ENCODE measurements at regions not wholly inside any gene's neighbourhood (a gene's known extent, or its start where the extent isn't known, plus 50 kb on each side); places are given as distances from the start of the nearest gene placed in this dataset.

GRCh38 chr11:131194726-131195125, 175.7 kb upstream of the NTM start:
- intact Hi-C loops (cut with DNase I): no loop called here

DNA sequence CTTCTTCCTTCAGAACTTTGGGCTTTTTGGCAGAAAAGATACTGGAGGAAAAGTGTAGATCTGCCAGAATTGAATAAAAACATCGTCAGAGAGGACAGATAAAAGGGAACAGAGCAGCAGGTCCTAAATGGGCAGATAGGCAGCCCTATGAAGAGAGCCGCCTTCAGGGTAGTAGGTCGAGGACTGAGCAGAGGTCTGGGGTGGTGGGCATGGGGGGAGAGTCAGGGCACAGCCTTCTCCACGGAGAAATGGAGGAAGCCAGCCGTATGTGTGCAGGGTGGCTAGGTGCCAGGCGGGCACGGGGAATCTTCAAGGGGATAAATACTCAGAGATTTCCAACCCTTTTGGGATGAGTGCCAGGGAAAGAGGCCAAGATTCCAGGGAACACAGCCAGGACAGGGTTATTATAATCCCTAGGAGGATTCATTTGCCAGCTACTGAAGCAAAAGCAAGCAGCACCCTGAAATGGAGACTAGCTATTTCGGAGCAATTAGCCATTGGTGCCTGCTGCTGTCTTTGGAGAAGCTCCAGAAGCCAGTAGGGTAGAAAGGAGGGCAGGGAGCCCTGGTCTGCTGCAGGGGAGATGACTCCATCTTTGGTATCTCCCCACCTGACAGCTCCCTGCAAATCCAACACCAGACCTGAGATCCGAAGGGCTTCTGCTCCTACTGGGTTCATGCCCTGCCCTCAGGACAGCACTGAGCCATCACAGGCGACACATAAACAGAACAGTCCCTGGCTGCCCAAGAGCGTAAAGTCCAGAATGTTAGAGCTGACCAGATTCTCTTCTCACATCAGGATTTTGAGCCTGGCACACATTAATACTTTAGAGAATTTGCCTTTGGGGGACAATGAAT, 174.5 kb upstream of the NTM start:
- H3K27ac ChIP-seq: no peak overlapping the region

More at GRCh38 chr11:131194726-131195125, 175.7 kb upstream of the NTM start:
- WGBS, 2 donors: 79 to 85% methylated on average over 6 of the region's 6 CpGs
- TF ChIP-seq POLR2A (IDR thresholded peaks at IDR 0.05) (no peak), CTCF (IDR thresholded peaks at IDR 0.05) (no peak)
- no peak for DNase-seq
- Histone ChIP-seq H3K27me3 (peaks cover 0 to 7% of the 10 kb centered on the region in 2 donors), H3K4me1 (peaks cover 8% of the 10 kb centered on the region), H3K9me3 (no peaks in the 10 kb centered on the region), H3K36me3 (replicated peaks in 1 of 2; ENCODE audit: insufficient read depth in 1 of 2, low read depth in 2 of 2) (no peaks in the 10 kb centered on the region), H3K27ac (no peak overlapping the region), H3K4me3 (no peak overlapping the region)
- no peak for ATAC-seq

GRCh38 chr11:131198161-131199014, 172.0 kb upstream of the NTM start:
- H3K4me3 ChIP-seq: no peak overlapping the region
- TF ChIP-seq CTCF (IDR thresholded peaks at IDR 0.05): no peak
- no peak for TF ChIP-seq POLR2A (IDR thresholded peaks at IDR 0.05)
- H3K27ac ChIP-seq: no peak overlapping the region
- DNase-seq: no peak
- no peaks in the 10 kb centered on the region for H3K9me3 ChIP-seq
- H3K4me1 ChIP-seq: peaks cover 8% of the 10 kb centered on the region
- no peak for ATAC-seq
- intact Hi-C loops (cut with DNase I): no loop called here
- WGBS, 2 donors: 66 to 68% methylated on average over 14 to 15 of the region's 15 CpGs
- H3K27me3 ChIP-seq: peaks cover 0 to 7% of the 10 kb centered on the region in 2 donors
- H3K36me3 ChIP-seq (replicated peaks in 1 of 2; ENCODE audit: insufficient read depth in 1 of 2, low read depth in 2 of 2): no peaks in the 10 kb centered on the region

More for the DNA sequence above, 174.5 kb upstream of the NTM start:
- no peak overlapping the region for H3K4me3 ChIP-seq
- H3K4me1 ChIP-seq: peaks cover 8% of the 10 kb centered on the region
- H3K9me3 ChIP-seq: no peaks in the 10 kb centered on the region
- intact Hi-C loops (cut with DNase I): no loop called here
- peaks cover 0 to 7% of the 10 kb centered on the region in 2 donors for H3K27me3 ChIP-seq
- TF ChIP-seq POLR2A (IDR thresholded peaks at IDR 0.05) (no peak), CTCF (IDR thresholded peaks at IDR 0.05) (no peak)
- 22 to 26% methylated on average over 11 of the region's 11 CpGs for WGBS, 2 donors
- no peaks in the 10 kb centered on the region for H3K36me3 ChIP-seq (replicated peaks in 1 of 2; ENCODE audit: insufficient read depth in 1 of 2, low read depth in 2 of 2)
- ATAC-seq (no peak), DNase-seq (peak; percentile 46 to 66 (median 53))

DNA sequence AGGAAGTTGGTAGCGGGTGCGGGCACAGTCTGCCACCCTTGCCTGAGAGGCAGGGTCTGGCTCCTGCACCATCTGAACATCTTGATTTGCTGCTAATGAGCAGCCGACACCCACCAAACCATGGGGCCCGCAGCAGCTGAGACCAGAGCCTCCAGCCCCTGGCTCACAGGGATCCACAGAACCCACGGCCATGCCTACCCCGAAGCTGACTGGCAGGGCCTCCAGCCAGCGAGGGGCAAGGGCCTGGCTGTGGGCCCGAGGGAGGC, 171.5 kb upstream of the NTM start:
- 60 to 83% methylated on average over 1 to 8 of the region's 8 CpGs for WGBS, 2 donors
- Histone ChIP-seq H3K4me1 (peaks cover 8% of the 10 kb centered on the region), H3K4me3 (no peak overlapping the region), H3K27ac (no peak overlapping the region), H3K36me3 (replicated peaks in 1 of 2; ENCODE audit: insufficient read depth in 1 of 2, low read depth in 2 of 2) (no peaks in the 10 kb centered on the region), H3K27me3 (peaks cover 0 to 7% of the 10 kb centered on the region in 2 donors), H3K9me3 (no peaks in the 10 kb centered on the region)
- ATAC-seq (no peak), DNase-seq (no peak)
- TF ChIP-seq CTCF (IDR thresholded peaks at IDR 0.05) (no peak), POLR2A (IDR thresholded peaks at IDR 0.05) (no peak)
- intact Hi-C loops (cut with DNase I): no loop called here
